Muscle of back (tissue), 3 donors: ENCODE measurements at regions not wholly inside any gene's neighbourhood (a gene's known extent, or its start where the extent isn't known, plus 50 kb on each side); places are given as distances from the start of the nearest gene placed in this dataset.

Source experiments
- DNase-seq, 3 donors: peaks; one replicate each; pipeline versions ENCODE4 v3.0.0 to v3.0.0-alpha.2; 2013

- no peak for DNase-seq
Observed at GRCh38 chrX:39555431-39555830, 542.3 kb downstream of the BCOR start.

GRCh38 chrX:39556056-39556455, 541.7 kb downstream of the BCOR start:
- DNase-seq = no peak

- peak in 1 of 3 donors; percentile 50 for DNase-seq
Observed at GRCh38 chrX:39559229-39559628, 538.5 kb downstream of the BCOR start.

GRCh38 chrX:39560271-39560670, 537.5 kb downstream of the BCOR start:
- DNase-seq = no peak

GRCh38 chrX:39563178-39563577, 534.6 kb downstream of the BCOR start:
- DNase-seq = no peak

- DNase-seq = no peak
Observed at GRCh38 chrX:39564751-39565150, 533.0 kb downstream of the BCOR start.

- no peak for DNase-seq
Observed at GRCh38 chrX:39574178-39574577, 523.6 kb downstream of the BCOR start.

- no peak for DNase-seq
Observed at GRCh38 chrX:39576041-39576872, 521.5 kb downstream of the BCOR start.

GRCh38 chrX:39577206-39577984, 520.4 kb downstream of the BCOR start:
- no peak for DNase-seq

- peak in 1 of 3 donors; percentile 43 for DNase-seq
Observed at GRCh38 chrX:39577985-39578869, 519.5 kb downstream of the BCOR start.

GRCh38 chrX:39580043-39580442, 517.7 kb downstream of the BCOR start:
- DNase-seq = no peak

- DNase-seq = no peak
Observed at GRCh38 chrX:39581411-39581810, 516.3 kb downstream of the BCOR start.

GRCh38 chrX:39582091-39582490, 515.7 kb downstream of the BCOR start:
- DNase-seq = no peak

- no peak for DNase-seq
Observed at GRCh38 chrX:39582976-39583375, 514.8 kb downstream of the BCOR start.

- no peak for DNase-seq
Observed at GRCh38 chrX:39585808-39586207, 511.9 kb downstream of the BCOR start.

GRCh38 chrX:39586359-39586758, 511.4 kb downstream of the BCOR start:
- no peak for DNase-seq

- no peak for DNase-seq
Observed at GRCh38 chrX:39591099-39591498, 506.7 kb downstream of the BCOR start.

GRCh38 chrX:39592776-39593175, 505.0 kb downstream of the BCOR start:
- DNase-seq = peak in 1 of 3 donors; percentile 23

GRCh38 chrX:39595977-39596376, 501.8 kb downstream of the BCOR start:
- no peak for DNase-seq

- DNase-seq = no peak
Observed at GRCh38 chrX:39596437-39596836, 501.3 kb downstream of the BCOR start.

- DNase-seq = no peak
Observed at GRCh38 chrX:39599339-39599738, 498.4 kb downstream of the BCOR start.

GRCh38 chrX:39600222-39600621, 497.5 kb downstream of the BCOR start:
- no peak for DNase-seq
